ENCODE measurements at regions not wholly inside any gene's neighbourhood (a gene's known extent, or its start where the extent isn't known, plus 50 kb on each side); places are given as distances from the start of the nearest gene placed in this dataset.

DNA sequence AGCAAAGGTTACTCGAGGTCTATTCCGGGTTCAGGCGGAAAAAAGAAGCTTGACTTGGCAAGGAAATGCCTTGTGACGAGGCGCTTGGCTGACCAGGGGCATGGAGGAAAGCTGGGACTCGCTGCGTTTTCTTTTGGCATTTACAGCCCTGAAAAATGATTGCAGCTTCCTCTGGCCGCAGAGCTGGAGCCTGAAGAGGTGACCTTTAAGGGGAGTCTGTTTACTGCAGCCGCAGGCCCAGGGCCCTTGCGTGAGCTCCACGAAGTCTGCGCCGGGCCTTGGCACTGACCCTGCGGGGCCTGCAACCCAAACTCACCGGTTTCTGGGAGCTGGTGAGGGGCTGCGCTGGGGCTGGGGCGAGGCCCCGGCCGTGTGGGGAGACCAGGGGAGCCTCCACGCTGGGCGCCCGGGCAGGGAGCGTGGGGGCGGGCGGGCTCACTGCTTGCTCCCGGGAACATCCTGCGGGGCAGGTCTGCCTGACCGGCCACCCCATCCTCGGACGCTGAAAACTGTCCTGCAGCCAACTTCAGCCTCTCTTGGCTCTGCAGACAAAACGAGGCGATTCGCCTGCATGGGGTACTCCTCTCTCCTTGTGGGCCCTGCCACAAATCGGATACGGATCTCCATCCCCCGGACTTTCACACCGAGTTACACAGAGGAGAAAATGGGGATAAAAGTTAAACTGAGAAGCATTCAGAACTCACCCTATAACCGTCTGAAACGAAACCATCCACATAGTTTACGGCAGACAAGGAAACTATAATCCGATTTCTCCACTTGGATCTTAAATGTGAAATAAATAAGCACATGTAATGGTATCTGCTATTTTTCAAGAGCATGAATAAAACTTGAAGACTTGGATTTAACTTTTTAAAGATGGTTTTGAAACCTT is 206.3 kb upstream of the FOXF1 start:
- intact Hi-C loops (cut with DNase I; ENCODE audit: low total_unique reads) = no loop called here

DNA sequence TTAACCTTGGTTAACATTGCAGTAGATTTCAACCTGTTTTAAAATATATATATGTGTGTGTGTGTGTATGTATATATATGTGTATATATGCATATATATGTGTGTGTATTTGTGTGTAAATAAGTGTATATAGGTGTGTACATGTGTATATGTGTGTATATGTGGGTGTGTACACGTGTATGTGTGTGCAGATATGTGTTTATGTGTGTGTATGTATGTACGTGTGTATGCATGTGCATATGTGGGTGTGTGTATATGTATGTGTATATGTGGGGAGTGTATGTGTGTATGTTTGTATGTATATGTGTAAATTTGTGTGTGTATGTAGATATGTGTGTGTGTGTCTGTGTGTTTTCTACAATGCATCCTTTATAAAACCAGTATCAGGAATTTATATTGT is 205.5 kb upstream of the FOXF1 start:
- TF ChIP-seq POLR2A (IDR thresholded peaks at IDR 0.05) (no peak), POLR2AphosphoS5 (IDR thresholded peaks at IDR 0.05) (no peak), EP300 (IDR thresholded peaks at IDR 0.05) (no peak)
- TF ChIP-seq, protein P1, sequence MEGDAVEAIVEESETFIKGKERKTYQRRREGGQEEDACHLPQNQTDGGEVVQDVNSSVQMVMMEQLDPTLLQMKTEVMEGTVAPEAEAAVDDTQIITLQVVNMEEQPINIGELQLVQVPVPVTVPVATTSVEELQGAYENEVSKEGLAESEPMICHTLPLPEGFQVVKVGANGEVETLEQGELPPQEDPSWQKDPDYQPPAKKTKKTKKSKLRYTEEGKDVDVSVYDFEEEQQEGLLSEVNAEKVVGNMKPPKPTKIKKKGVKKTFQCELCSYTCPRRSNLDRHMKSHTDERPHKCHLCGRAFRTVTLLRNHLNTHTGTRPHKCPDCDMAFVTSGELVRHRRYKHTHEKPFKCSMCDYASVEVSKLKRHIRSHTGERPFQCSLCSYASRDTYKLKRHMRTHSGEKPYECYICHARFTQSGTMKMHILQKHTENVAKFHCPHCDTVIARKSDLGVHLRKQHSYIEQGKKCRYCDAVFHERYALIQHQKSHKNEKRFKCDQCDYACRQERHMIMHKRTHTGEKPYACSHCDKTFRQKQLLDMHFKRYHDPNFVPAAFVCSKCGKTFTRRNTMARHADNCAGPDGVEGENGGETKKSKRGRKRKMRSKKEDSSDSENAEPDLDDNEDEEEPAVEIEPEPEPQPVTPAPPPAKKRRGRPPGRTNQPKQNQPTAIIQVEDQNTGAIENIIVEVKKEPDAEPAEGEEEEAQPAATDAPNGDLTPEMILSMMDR (IDR thresholded peaks at IDR 0.05) = no peak
- WGBS, 5 donors = 61 to 73% (median 67%) methylated on average over 2 of the region's 2 CpGs
- peaks cover 0 to 19% (median 8%) of the 10 kb centered on the region in 3 donors for H3K27me3 ChIP-seq

More for the DNA sequence above, 206.3 kb upstream of the FOXF1 start:
- Histone ChIP-seq H3K4me1 (peaks cover 6 to 40% (median 8%) of the 10 kb centered on the region in 4 donors), H3K4me3 (peak overlapping the region; percentile 21 to 32 (median 24)), H3K9me3 (no peaks in the 10 kb centered on the region), H3K36me3 (no peaks in the 10 kb centered on the region), H3K27me3 (peaks cover 0 to 25% (median 9%) of the 10 kb centered on the region in 3 donors), H3K27ac (peak overlapping the region; percentile 65 to 90 (median 89))
- TF ChIP-seq POLR2A (IDR thresholded peaks at IDR 0.05) (no peak), POLR2AphosphoS5 (IDR thresholded peaks at IDR 0.05) (peak in 2 of 3 donors; percentile 7 to 29)
- peak in 1 of 2 donors; percentile 64 for DNase-seq
- WGBS, 5 donors = 47 to 55% (median 52%) methylated on average over 27 to 41 of the region's 41 CpGs

DNA sequence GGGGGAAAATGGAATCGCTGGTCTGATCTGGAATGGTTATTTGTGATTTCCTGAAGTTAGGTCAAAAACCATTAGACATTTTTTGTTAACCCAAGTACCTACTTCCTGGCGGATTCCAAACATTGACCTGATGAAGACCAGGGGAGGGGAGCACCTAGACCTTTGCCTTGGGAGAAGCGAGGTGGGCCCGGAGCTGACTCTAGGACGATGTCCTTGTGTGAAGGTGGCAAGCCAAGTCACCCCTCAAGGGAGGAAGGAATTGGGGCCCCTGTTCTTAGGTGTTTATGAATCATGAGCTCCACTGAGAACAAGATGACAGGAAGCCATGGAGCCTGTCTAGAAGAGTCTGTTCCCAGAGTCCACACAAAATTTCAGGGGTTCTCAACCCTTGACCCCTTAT is 204.9 kb upstream of the FOXF1 start:
- Histone ChIP-seq H3K4me1 (peaks cover 6 to 40% (median 7%) of the 10 kb centered on the region in 4 donors), H3K9me3 (no peaks in the 10 kb centered on the region), H3K36me3 (no peaks in the 10 kb centered on the region), H3K4me3 (no peak overlapping the region), H3K27ac (peak overlapping the region; percentile 65 to 90 (median 89)), H3K27me3 (peaks cover 0 to 14% (median 3%) of the 10 kb centered on the region in 3 donors)
- intact Hi-C loops (cut with DNase I; ENCODE audit: low total_unique reads) = no loop called here
- TF ChIP-seq POLR2A (IDR thresholded peaks at IDR 0.05) (no peak), POLR2AphosphoS5 (IDR thresholded peaks at IDR 0.05) (no peak), EP300 (IDR thresholded peaks at IDR 0.05) (no peak)
- TF ChIP-seq, protein P1 (IDR thresholded peaks at IDR 0.05) = no peak
- DNase-seq = no peak
- WGBS, 5 donors = 69 to 91% (median 77%) methylated on average over 5 of the region's 5 CpGs

More for the DNA sequence above, 205.5 kb upstream of the FOXF1 start:
- peaks cover 6 to 40% (median 7%) of the 10 kb centered on the region in 4 donors for H3K4me1 ChIP-seq
- peak overlapping the region in 4 of 5 donors; percentile 77 to 90 (median 89) for H3K27ac ChIP-seq
- intact Hi-C loops (cut with DNase I; ENCODE audit: low total_unique reads) = no loop called here
- no peaks in the 10 kb centered on the region for H3K9me3 ChIP-seq
- DNase-seq = no peak
- H3K4me3 ChIP-seq = no peak overlapping the region
- H3K36me3 ChIP-seq = no peaks in the 10 kb centered on the region

GRCh38 chr16:86306011-86306644 is 204.2 kb upstream of the FOXF1 start:
- H3K27me3 ChIP-seq = peaks cover 0 to 9% (median under 1%) of the 10 kb centered on the region in 3 donors
- no peak for DNase-seq
- no peaks in the 10 kb centered on the region for H3K9me3 ChIP-seq
- H3K27ac ChIP-seq = peak overlapping the region in 4 of 5 donors; percentile 77 to 90 (median 89)
- 62 to 72% (median 66%) methylated on average over 7 of the region's 7 CpGs for WGBS, 5 donors
- peaks cover 6 to 35% (median 7%) of the 10 kb centered on the region in 4 donors for H3K4me1 ChIP-seq
- TF ChIP-seq EP300 (IDR thresholded peaks at IDR 0.05) (no peak), POLR2A (IDR thresholded peaks at IDR 0.05) (no peak), POLR2AphosphoS5 (IDR thresholded peaks at IDR 0.05) (peak; percentile 16 to 42 (median 33))
- TF ChIP-seq, protein P1 (IDR thresholded peaks at IDR 0.05) = no peak
- no peak overlapping the region for H3K4me3 ChIP-seq
- intact Hi-C loops (cut with DNase I; ENCODE audit: low total_unique reads) = no loop called here
- H3K36me3 ChIP-seq = no peaks in the 10 kb centered on the region
